IMR-90 (cell line): ENCODE measurements at regions not wholly inside any gene's neighbourhood (a gene's known extent, or its start where the extent isn't known, plus 50 kb on each side); places are given as distances from the start of the nearest gene placed in this dataset.

Experiments
- ATAC-seq: fragments of 200-7000 bp; cut with Tn5 transposase; 2 replicates; pipeline ENCODE4 v1.9.1; 2020; ENCODE audit warnings: low read depth, mild to moderate bottlenecking, moderate library complexity
- BruUV-seq: library from RNA; stranded (reverse); fragments of 400-500 nt; replicated peaks from 2 replicates; lab custom pipeline; 2021; lab: Mats Ljungman, UMichigan
- CTCF ChIA-PET: fragments of 300-600 bp; formaldehyde crosslinking; extraction: SDS; loops from one replicate; lab custom pipeline; 2021; ENCODE audit warnings: antibody characterized with exemption; lab: Yijun Ruan, JAX
- POLR2A ChIA-PET: fragments of 300-600 bp; sonication (Branson Sonifier 250); formaldehyde crosslinking; loops from one replicate; lab custom pipeline; 2022; ENCODE audit warnings: antibody characterized with exemption; ENCODE audit not compliant: unreplicated experiment; lab: Charles Lee
- DNase-seq: peaks from one replicate; pipeline ENCODE4 v3.0.0; 2013
- H2AFZ ChIP-seq: replicated peaks from 2 replicates; pipeline ENCODE3; 2013; ENCODE audit warnings: low read length, mild to moderate bottlenecking; ENCODE audit not compliant: poor library complexity
- H2AK5ac ChIP-seq: 2 replicates; pipeline ENCODE4 v1.6.1; 2013; ENCODE audit warnings: low read depth, low read length, inconsistent platforms
- H2AK9ac ChIP-seq: replicated peaks from 2 replicates; pipeline ENCODE3; 2013; ENCODE audit warnings: mild to moderate bottlenecking, low read depth, low read length, moderate library complexity; ENCODE audit not compliant: poor library complexity
- H2BK120ac ChIP-seq: 2 replicates; pipeline ENCODE4 v1.6.1; 2013; ENCODE audit warnings: low read depth, low read length, inconsistent platforms
- H2BK15ac ChIP-seq: 3 replicates; pipeline ENCODE4 v1.6.1; 2013; ENCODE audit warnings: low read depth, low read length, inconsistent platforms
- H2BK20ac ChIP-seq: 2 replicates; pipeline ENCODE4 v1.6.1; 2013; ENCODE audit warnings: low read depth, mild to moderate bottlenecking, inconsistent platforms, low read length, moderate library complexity
- H2BK5ac ChIP-seq: 2 replicates; pipeline ENCODE4 v1.6.1; 2013; ENCODE audit warnings: mild to moderate bottlenecking, low read depth, low read length, inconsistent platforms; ENCODE audit not compliant: poor library complexity, severe bottlenecking
- H3K14ac ChIP-seq: replicated peaks from 2 replicates; pipeline ENCODE4 v1.6.1; 2013; ENCODE audit warnings: low read depth, low read length, inconsistent platforms
- H3K18ac ChIP-seq: 2 replicates; pipeline ENCODE4 v1.6.1; 2013; ENCODE audit warnings: low read depth, low read length, control low read depth
- H3K23ac ChIP-seq: 2 replicates; pipeline ENCODE4 v1.6.1; 2013; ENCODE audit warnings: low read depth, low read length, inconsistent platforms
- H3K27ac ChIP-seq: 2 replicates; pipeline ENCODE4 v1.5.1; 2013; ENCODE audit warnings: mild to moderate bottlenecking, control low read depth, low read length; ENCODE audit not compliant: insufficient read depth
- H3K27me3 ChIP-seq: 2 replicates; pipeline ENCODE4 v1.6.1; 2013; ENCODE audit warnings: low read length; ENCODE audit not compliant: control insufficient read depth, insufficient read depth
- H3K36me3 ChIP-seq: 2 replicates; pipeline ENCODE4 v1.6.1; 2013; ENCODE audit warnings: low read length, mixed read lengths; ENCODE audit not compliant: control insufficient read depth, insufficient read depth
- H3K4ac ChIP-seq: 2 replicates; pipeline ENCODE4 v1.6.1; 2013; ENCODE audit warnings: low read depth, low read length, inconsistent platforms
- H3K4me1 ChIP-seq: 2 replicates; pipeline ENCODE4 v1.6.1; 2013; ENCODE audit warnings: low read length, mixed read lengths; ENCODE audit not compliant: control insufficient read depth, insufficient read depth
- H3K4me2 ChIP-seq: 2 replicates; pipeline ENCODE4 v1.6.1; 2013; ENCODE audit warnings: low read depth, mild to moderate bottlenecking, control low read depth, low read length, moderate library complexity
- H3K4me3 ChIP-seq: 2 replicates; pipeline ENCODE4 v1.5.1; 2013; ENCODE audit warnings: low read depth, mild to moderate bottlenecking, control low read depth, low read length, moderate library complexity; ENCODE audit not compliant: insufficient read depth
- H3K56ac ChIP-seq: 2 replicates; pipeline ENCODE4 v1.6.1; 2013; ENCODE audit warnings: low read length, inconsistent platforms; ENCODE audit not compliant: insufficient read depth; ENCODE audit errors: extremely low read depth
- H3K79me1 ChIP-seq, 2 experiments: 2 replicates each; pipeline ENCODE4 v1.6.1; 2013; ENCODE audit warnings: low read length in 2 of 2, inconsistent platforms in 1 of 2, low read depth in 1 of 2
- H3K9ac ChIP-seq: 2 replicates; pipeline ENCODE4 v1.6.1; 2013; ENCODE audit warnings: low read depth, low read length, control low read depth
- H3K9me1 ChIP-seq: 2 replicates; pipeline ENCODE4 v1.6.1; 2013; ENCODE audit warnings: low read length, inconsistent platforms; ENCODE audit not compliant: insufficient read depth
- H3K9me3 ChIP-seq: 2 replicates; pipeline ENCODE4 v1.6.1; 2013; ENCODE audit warnings: low read length; ENCODE audit not compliant: control insufficient read depth, insufficient read depth
- H4K20me1 ChIP-seq: 2 replicates; pipeline ENCODE4 v1.6.1; 2013; ENCODE audit warnings: low read length, inconsistent platforms; ENCODE audit not compliant: insufficient read depth
- H4K5ac ChIP-seq: 2 replicates; pipeline ENCODE4 v1.6.1; 2013; ENCODE audit warnings: mild to moderate bottlenecking, low read depth, low read length, control low read depth
- H4K8ac ChIP-seq, 2 experiments: 2 replicates each; pipeline ENCODE4 v1.6.1; 2013; ENCODE audit warnings: low read depth in 2 of 2, low read length in 2 of 2, control low read depth in 1 of 2, inconsistent platforms in 1 of 2
- H4K91ac ChIP-seq: 2 replicates; pipeline ENCODE4 v1.6.1; 2013; ENCODE audit warnings: low read depth, low read length, inconsistent platforms; ENCODE audit not compliant: insufficient read depth
- BHLHE40 ChIP-seq: fragments of 150-350 bp; IDR thresholded peaks from 2 replicates; pipeline ENCODE4 v1.6.1; 2016; ENCODE audit warnings: mild to moderate bottlenecking, low read depth, low read length
- CEBPB ChIP-seq: IDR thresholded peaks from 2 replicates; pipeline ENCODE4 v1.6.1; 2012; ENCODE audit warnings: low read depth, low read length, improper control_type of control experiment
- CHD1 ChIP-seq: IDR thresholded peaks from 2 replicates; pipeline ENCODE4 v1.6.1; 2012; ENCODE audit warnings: low read depth, low read length, improper control_type of control experiment
- CTCF ChIP-seq: conservative IDR thresholded peaks from 2 replicates; pipeline ENCODE4 v1.5.1; 2012; ENCODE audit warnings: mild to moderate bottlenecking, low read depth, low read length, improper control_type of control experiment
- ELK1 ChIP-seq: fragments of 150-350 bp; IDR thresholded peaks from 2 replicates; pipeline ENCODE4 v1.6.1; 2016; ENCODE audit warnings: low read depth, mild to moderate bottlenecking, low read length, moderate library complexity, borderline replicate concordance
- FOS ChIP-seq: fragments of 150-350 bp; IDR thresholded peaks from 2 replicates; pipeline ENCODE4 v1.6.1; 2016; ENCODE audit warnings: low read depth, low read length
- MAFK ChIP-seq: IDR thresholded peaks from 2 replicates; pipeline ENCODE4 v1.6.1; 2012; ENCODE audit warnings: low read depth, low read length, improper control_type of control experiment
- MAZ ChIP-seq: IDR thresholded peaks from 2 replicates; pipeline ENCODE4 v1.6.1; 2012; ENCODE audit warnings: low read depth, mild to moderate bottlenecking, low read length, improper control_type of control experiment, moderate library complexity, borderline replicate concordance
- MXI1 ChIP-seq: IDR thresholded peaks from 2 replicates; pipeline ENCODE4 v1.6.1; 2012; ENCODE audit warnings: low read depth, mild to moderate bottlenecking, low read length, moderate library complexity, borderline replicate concordance
- NFE2L2 ChIP-seq: fragments of 150-350 bp; IDR thresholded peaks from 2 replicates; pipeline ENCODE4 v1.6.1; 2016; ENCODE audit warnings: low read depth, mild to moderate bottlenecking, low read length
- POLR2A ChIP-seq: IDR thresholded peaks from 2 replicates; pipeline ENCODE4 v1.6.1; 2012; ENCODE audit warnings: mild to moderate bottlenecking, low read depth, low read length
- RAD21 ChIP-seq: IDR thresholded peaks from 2 replicates; pipeline ENCODE4 v1.6.1; 2012; ENCODE audit warnings: low read length, improper control_type of control experiment
- RCOR1 ChIP-seq: IDR thresholded peaks from 2 replicates; pipeline ENCODE4 v1.6.1; 2012; ENCODE audit warnings: mild to moderate bottlenecking, low read length, improper control_type of control experiment; ENCODE audit not compliant: insufficient replicate concordance
- RFX5 ChIP-seq: IDR thresholded peaks from 2 replicates; pipeline ENCODE4 v1.8.0; 2012; ENCODE audit warnings: low read depth, mild to moderate bottlenecking, low read length, moderate library complexity
- SMC3 ChIP-seq: fragments of 150-350 bp; IDR thresholded peaks from 2 replicates; pipeline ENCODE4 v1.6.1; 2016; ENCODE audit warnings: low read depth, mild to moderate bottlenecking, antibody characterized with exemption, low read length, moderate library complexity
- USF2 ChIP-seq: fragments of 150-350 bp; IDR thresholded peaks from 2 replicates; pipeline ENCODE4 v1.6.1; 2017; ENCODE audit warnings: mild to moderate bottlenecking, antibody characterized with exemption, low read length, low read depth
- WGBS, 2 experiments: methylation state at CpG; one replicate each; pipeline versions ENCODE4 v1.1.5 to v1.1.7; 2013; ENCODE audit warnings: missing lambda C conversion rate in 2 of 2; ENCODE audit not compliant: insufficient read length in 1 of 2; ENCODE audit errors: extremely low coverage in 2 of 2; 5-methylcytosine and 5-hydroxymethylcytosine counted together
- dilution Hi-C: fragments of 300-500 bp; cut with HindIII; formaldehyde crosslinking; loops from one replicate; pipeline ENCODE4 v1.14.3; 2018; ENCODE audit warnings: low sequenced_read_pairs; ENCODE audit not compliant: unreplicated experiment
- in situ Hi-C: fragments of 300-500 bp; cut with MboI; formaldehyde crosslinking; loops from 3 replicates; pipeline ENCODE4 v1.14.3; 2019; ENCODE audit warnings: low sequenced_read_pairs, inconsistent platforms, mixed read lengths
- intact Hi-C: fragments of 100-400 bp; cut with micrococcal nuclease; formaldehyde crosslinking; loops from 2 replicates; pipeline ENCODE4 v1.10.0; 2022

GRCh38 chr1:38498686-38499085, 360.9 kb downstream of the RRAGC start:
- H2BK20ac ChIP-seq = no peak overlapping the region
- no peak overlapping the region for H3K4ac ChIP-seq
- H3K4me3 ChIP-seq = no peak overlapping the region
- H3K27me3 ChIP-seq = no peaks in the 10 kb centered on the region
- DNase-seq (no peak), ATAC-seq (no peak)
- H2BK120ac ChIP-seq = no peak overlapping the region
- H4K91ac ChIP-seq = no peak overlapping the region
- in situ Hi-C loops (no loop called here), dilution Hi-C loops (no loop called here), intact Hi-C loops (no loop called here)
- no peak overlapping the region for H3K4me2 ChIP-seq
- TF ChIP-seq CTCF (no peak), BHLHE40 (no peak), POLR2A (no peak), FOS (no peak), MXI1 (no peak), NFE2L2 (no peak), MAZ (no peak), SMC3 (no peak), ELK1 (no peak), MAFK (no peak), CHD1 (no peak), RAD21 (no peak), RCOR1 (no peak), CEBPB (no peak), RFX5 (no peak), USF2 (no peak)
- H2AK9ac ChIP-seq = no peak overlapping the region
- no peak overlapping the region for H3K23ac ChIP-seq
- no TSS peak for BruUV-seq
- no peaks in the 10 kb centered on the region for H3K79me1 ChIP-seq
- no peak overlapping the region for H2AFZ ChIP-seq
- H3K14ac ChIP-seq = no peak overlapping the region
- H3K18ac ChIP-seq = no peak overlapping the region
- no peak overlapping the region for H2BK15ac ChIP-seq
- no peak overlapping the region for H4K5ac ChIP-seq
- no peak overlapping the region for H4K8ac ChIP-seq
- H3K9me3 ChIP-seq = no peaks in the 10 kb centered on the region
- no peaks in the 10 kb centered on the region for H3K4me1 ChIP-seq
- POLR2A ChIA-PET = no interaction called here
- H3K36me3 ChIP-seq = no peaks in the 10 kb centered on the region
- H3K9me1 ChIP-seq = no peaks in the 10 kb centered on the region
- no peak overlapping the region for H3K27ac ChIP-seq
- H3K9ac ChIP-seq = no peak overlapping the region
- H3K56ac ChIP-seq = no peak overlapping the region
- H2AK5ac ChIP-seq = no peak overlapping the region
- CTCF ChIA-PET = interaction anchor here (0.5 kb wide), 1 partner anchor 208 kb away, joined by 5 read pairs; no protein-coding TSS in a partner anchor
- no peaks in the 10 kb centered on the region for H4K20me1 ChIP-seq
- H2BK5ac ChIP-seq = no peak overlapping the region
- WGBS, 2 experiments = no CpG with 5 or more reads among the region's 7 CpGs
